Inflammatory macrophage (primary cell): ENCODE measurements at regions not wholly inside any gene's neighbourhood (a gene's known extent, or its start where the extent isn't known, plus 50 kb on each side); places are given as distances from the start of the nearest gene placed in this dataset.
"Not testable (repeated sequence)": the region's sequence is repeated elsewhere in the genome, so short reads cannot be mapped to it uniquely, and the experiment has no call there.

Experiments
- DNase-seq, 2 donors: peaks; one replicate each; pipeline ENCODE4 v3.0.0-alpha.2; 2020 to 2022

- DNase-seq, result no peak
Measured at GRCh38 chr1:208349694-208350330, 105.6 kb upstream of the PLXNA2 start.

- no peak for DNase-seq
Measured at GRCh38 chr1:208350815-208351214, 106.6 kb upstream of the PLXNA2 start.

- no peak for DNase-seq
Measured at GRCh38 chr1:208351838-208352237, 107.7 kb upstream of the PLXNA2 start.

DNA sequence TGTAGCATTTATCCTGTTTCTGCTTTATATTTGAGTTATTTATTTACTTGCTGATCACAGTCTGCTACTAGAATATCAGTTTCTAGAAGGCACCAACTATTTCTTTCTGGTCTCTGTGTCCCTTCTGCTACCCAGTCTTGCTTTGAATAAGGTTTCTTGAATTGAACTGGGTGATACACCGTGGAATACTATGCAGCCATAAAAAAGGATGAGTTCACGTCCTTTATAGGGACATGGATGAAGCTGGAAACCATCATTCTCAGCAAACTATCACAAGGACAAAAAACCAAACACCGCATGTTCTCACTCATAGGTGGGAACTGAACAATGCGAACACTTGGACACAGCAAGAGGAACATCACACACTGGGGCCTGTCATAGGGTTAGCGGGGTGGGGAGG lies 109.6 kb upstream of the PLXNA2 start:
- not testable (repeated sequence) for DNase-seq

DNA sequence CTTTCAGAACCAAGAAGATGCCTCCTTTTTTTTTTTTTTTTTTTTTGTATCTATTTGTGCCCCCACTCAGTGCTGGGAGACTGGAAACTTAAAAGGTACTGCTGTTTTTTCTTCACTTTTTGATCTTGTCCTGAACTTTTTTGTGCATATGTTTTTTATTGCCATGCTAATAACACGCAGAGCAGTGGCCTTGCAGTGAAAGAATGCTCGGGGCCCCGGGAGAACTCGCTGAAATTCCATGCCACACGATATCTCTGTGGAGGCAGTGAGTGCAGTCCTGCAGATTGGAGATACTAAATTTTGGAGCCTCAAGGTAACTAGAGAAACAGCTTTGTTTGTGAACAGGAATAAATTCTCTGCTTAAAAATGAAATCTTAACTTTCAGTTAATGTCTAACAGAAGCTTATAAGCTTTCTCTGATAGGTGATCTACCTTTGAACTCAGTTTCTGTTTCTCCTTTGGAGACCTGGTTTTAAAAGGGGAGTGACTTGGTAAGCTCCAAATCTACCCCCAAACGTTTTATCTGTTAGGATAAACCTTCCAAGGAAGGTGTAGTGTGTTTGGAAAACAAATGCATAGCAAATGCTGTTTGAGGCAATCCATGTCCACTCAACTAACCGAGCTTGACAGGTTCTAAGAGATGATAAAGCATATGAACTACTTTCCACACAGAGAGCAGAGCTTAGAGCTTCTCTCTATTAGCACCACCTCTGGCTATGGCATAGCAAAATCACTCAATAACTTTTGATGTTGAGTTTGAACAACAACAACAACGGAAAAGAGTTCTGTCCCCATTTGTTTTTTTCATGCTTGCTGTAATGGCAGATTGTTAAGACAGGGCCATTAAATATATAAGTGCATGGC lies 113.7 kb upstream of the PLXNA2 start:
- no peak for DNase-seq

DNA sequence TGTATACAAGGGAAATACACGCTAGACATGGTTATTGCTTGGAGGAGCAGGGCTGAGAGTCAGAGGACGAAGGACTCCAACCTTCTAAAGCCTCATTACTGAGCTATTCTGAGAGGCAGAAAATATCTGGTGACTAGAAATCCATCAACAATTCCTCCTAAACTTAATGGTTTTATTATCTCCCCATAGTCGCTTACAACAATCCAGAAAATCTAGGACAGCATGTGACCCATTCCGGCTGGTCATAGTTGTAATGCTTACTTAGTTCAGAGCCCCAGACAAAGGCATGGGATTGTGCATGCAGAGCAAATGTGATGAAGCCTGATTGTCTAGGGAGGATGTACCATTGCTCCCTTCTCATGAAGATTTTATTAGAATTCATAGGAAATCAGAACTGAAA lies 114.5 kb upstream of the PLXNA2 start:
- no peak for DNase-seq

DNA sequence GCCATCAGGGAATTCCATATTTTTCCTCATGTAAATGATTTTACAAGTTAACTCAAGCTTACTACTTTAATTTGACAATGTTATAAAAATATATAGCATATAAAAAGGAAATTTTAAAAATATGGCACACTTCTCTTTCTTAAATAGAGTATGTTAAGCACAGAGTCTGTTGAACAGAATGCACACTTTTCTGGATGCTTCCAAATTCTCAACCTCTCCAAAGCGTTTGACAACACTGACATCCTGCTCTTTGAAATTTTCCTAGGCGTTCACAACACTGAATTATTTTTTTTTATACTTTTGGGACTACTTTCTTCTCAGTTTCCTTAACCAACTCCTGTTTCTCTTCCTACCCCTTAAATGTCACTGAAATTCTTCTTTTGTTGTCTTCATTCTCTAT lies 117.8 kb upstream of the PLXNA2 start:
- no peak for DNase-seq

DNA sequence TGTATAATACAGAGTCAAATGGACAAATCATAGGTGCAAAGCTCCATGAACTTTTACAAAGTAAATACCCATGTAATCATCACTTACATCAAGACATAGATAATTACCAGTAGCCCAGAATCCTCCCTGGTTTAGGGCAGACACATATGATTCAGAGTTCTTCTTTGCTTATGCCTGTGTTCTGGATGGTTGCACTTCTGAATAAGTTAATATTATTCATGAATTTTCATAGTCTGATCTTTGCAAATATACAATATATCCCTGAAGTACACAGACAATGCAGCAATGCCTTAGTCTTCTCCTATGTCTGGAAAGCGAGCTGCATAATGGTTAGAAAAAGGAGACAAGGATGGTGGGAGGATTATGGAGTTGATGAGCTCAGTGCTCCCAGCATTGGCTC lies 122.4 kb upstream of the PLXNA2 start:
- no peak for DNase-seq

DNA sequence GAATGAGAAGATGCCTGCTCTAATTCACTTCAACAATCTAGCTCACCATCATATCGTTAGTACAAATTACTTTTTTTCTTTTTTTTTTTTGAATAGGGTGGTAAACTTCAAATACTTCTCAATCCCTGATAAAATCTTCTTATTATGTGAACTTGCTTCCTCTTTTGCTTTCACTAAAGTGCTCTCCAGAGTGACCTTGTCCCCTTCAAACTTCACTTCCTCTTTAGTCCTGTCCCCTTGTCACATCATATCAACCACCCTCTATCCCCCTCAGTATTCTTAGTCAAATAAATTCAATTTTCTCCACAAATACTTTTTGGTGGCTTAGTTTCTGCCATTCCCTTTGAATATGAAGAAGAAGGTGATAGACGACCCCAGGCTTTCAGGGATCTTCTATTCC lies 124.9 kb upstream of the PLXNA2 start:
- no peak for DNase-seq

GRCh38 chr1:208369658-208370057 lies 125.5 kb upstream of the PLXNA2 start:
- DNase-seq, result no peak

GRCh38 chr1:208374391-208374941 lies 130.3 kb upstream of the PLXNA2 start:
- DNase-seq, result no peak

DNA sequence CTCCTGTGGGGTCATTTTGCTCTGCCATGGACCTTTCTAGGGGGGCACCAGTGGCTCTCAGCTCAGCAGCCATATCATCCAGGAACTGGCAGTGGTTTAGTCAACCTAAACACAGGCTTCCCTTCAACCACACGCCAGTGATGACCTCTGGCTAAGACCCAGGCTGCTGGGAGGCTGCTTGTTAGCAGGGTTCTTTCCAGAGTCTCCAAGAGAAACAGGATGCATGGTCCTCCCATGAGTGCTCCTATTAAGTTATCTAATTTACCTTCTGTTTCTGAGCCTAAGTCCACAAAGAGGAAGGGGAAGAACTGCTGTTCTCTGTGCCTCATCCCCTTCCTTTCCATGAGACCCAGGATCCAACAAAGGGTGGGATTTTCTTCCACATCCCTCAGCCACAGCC lies 137.3 kb upstream of the PLXNA2 start:
- DNase-seq, result no peak

DNA sequence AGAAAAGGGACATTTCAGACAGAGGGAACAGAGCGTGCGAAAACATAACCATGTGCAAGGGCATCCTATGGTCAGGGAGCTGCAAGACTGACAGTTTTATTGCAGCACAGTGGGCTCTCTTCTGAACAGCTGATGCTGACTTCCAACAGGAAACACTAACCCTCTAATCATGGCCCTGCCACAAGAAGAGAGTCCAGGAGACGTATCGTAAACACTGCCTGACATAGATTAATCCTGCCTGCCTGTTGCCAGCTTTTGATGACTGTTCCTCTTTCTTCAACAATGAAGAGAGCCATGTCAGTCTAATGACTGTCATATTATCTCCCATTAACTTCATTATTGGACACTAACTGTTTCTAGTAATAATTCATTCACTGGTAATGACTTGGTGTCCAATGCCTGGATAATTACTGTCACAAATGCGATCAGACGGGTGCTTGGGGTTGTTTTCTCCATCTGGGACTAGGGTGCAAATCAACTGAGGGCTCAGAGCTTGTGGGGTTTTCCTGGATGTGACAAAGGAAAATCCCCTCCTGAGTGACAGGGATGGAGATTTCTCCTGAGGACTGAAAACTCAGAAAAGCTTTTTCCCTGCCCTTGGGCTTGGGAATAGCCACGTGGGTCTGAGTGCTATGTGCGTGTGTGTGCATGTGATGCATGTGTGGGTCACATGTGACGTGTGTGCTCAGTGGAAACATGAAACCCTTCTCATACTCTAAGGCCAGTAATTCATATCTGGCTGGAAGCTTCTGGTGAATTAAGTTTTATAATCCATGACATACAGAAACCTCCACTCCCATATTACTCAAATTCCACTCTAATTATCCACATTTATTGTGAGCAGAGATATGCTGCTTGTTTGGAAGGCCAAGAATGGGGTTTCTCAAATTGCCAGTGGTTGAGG lies 144.0 kb upstream of the PLXNA2 start:
- DNase-seq, result no peak

DNA sequence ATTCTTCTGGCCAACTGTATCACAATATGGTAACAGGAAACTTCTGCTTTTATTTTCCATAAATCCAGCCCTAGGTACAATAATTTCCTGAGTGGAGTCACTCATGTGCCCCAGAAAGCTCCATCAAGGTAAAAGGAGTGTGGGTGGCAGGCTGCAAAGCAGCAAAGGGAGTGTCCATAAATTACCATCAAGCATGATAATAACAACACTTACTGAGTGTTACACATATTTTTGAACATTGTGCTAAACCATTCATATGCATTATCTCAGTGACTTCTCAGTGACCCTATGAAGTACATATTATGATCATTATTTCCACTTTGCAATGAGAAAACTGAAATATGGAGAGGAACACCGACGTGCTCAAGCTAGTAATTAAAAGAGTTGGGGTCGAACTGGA lies 149.2 kb upstream of the PLXNA2 start:
- no peak for DNase-seq

GRCh38 chr1:208393826-208394225 lies 149.6 kb upstream of the PLXNA2 start:
- peak; percentile 35 to 41 for DNase-seq

DNA sequence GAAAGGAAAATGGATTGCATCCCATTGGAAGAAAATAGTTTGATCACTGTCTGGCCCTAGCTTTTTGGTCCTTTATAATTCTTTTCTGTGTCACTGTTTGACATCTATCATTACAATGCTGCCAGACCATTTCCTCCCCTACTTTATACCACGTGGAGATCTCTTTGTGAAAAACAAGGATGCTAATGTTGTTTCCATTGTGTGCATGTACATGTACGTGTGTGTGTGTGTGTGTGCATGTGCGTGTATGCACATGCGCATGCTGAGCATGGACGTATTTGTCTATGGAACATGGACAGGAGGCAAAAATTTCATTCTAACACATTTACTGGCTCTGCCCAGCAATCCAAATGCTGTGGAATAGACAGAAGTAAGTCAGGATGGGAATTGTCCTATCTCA lies 153.1 kb upstream of the PLXNA2 start:
- no peak for DNase-seq

DNA sequence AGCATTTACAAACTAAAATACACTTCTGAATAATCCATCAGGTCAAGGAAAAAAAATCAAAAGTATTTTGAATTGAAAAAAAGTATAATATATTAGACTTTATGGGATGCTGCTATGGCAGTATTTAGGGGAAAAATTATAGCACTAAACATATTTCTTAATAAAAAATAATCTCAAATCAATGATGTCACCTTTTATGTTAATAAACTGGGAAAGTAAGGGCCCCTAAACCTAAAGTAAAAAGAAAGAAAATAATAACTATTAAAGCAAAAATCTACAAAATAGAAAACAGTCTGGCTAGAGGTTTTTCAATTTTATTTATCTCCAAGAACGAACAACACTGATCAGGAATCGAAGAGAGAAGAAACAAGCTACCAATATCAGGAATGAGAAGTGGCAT lies 160.8 kb upstream of the PLXNA2 start:
- no peak for DNase-seq

- no peak for DNase-seq
Measured at GRCh38 chr1:208409176-208409575, 165.0 kb upstream of the PLXNA2 start.

- DNase-seq, result no peak
Measured at GRCh38 chr1:208410409-208410808, 166.2 kb upstream of the PLXNA2 start.

- DNase-seq, result no peak
Measured at GRCh38 chr1:208413006-208413405, 168.8 kb upstream of the PLXNA2 start.

- DNase-seq, result no peak
Measured at GRCh38 chr1:208418667-208419066, 174.5 kb upstream of the PLXNA2 start.

GRCh38 chr1:208419746-208420420 lies 175.7 kb upstream of the PLXNA2 start:
- no peak for DNase-seq
